DMS153 (cell line): ENCODE measurements at regions not wholly inside any gene's neighbourhood (a gene's known extent, or its start where the extent isn't known, plus 50 kb on each side); places are given as distances from the start of the nearest gene placed in this dataset.
"Not testable (repeated sequence)": the region's sequence is repeated elsewhere in the genome, so short reads cannot be mapped to it uniquely, and the experiment has no call there.

Experiments
- DNase-seq: peaks from one replicate; lab custom pipeline; 2025; lab: John Stamatoyannopoulos, UW

GRCh38 chrX:147468600-147468999, 443.1 kb upstream of the FMR1 start:
- no peak for DNase-seq

DNA sequence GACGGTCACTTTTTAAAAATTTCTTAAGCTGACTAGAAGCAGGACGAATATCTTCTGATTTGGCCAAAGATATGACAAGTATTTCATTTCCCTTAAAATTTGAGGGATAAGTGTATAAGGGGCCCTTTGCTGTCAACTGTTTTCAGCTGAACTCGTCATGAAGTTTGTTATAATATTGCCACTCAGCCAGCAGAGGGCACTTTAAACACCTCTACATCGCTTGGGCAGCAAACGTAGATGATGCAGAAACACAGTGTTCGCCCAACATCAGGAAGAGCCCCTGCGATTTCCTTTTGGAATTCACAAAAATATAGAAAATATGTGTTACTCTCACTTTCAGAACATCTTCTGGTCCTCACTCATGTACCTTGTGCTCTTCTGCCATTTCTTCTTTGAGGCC, 435.7 kb upstream of the FMR1 start:
- DNase-seq = peak; percentile 1

GRCh38 chrX:147478899-147479298, 432.8 kb upstream of the FMR1 start:
- no peak for DNase-seq

GRCh38 chrX:147485207-147485606, 426.5 kb upstream of the FMR1 start:
- no peak for DNase-seq

- DNase-seq = no peak
Observed at GRCh38 chrX:147494365-147494764, 417.4 kb upstream of the FMR1 start.

- no peak for DNase-seq
Observed at GRCh38 chrX:147498796-147499195, 412.9 kb upstream of the FMR1 start.

DNA sequence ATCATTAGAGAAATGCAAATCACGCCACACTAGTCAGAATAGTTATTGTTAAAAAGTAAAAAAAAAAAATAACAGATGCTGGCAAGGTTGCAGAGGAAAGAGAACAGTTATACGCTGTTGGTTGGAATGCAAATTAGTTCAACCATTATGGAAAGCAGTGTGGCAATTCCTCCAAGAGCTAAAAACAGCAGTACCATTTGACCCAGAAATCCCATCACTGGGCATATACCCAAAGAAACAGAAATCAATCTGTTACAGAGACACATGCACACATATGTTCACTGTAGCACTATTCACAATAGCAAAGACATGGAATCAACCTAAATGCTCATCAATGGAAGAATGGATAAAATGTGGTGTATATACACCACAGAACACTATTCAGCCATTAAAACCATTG, 388.7 kb upstream of the FMR1 start:
- no peak for DNase-seq

- DNase-seq = no peak
Observed at GRCh38 chrX:147533426-147533825, 378.3 kb upstream of the FMR1 start.

DNA sequence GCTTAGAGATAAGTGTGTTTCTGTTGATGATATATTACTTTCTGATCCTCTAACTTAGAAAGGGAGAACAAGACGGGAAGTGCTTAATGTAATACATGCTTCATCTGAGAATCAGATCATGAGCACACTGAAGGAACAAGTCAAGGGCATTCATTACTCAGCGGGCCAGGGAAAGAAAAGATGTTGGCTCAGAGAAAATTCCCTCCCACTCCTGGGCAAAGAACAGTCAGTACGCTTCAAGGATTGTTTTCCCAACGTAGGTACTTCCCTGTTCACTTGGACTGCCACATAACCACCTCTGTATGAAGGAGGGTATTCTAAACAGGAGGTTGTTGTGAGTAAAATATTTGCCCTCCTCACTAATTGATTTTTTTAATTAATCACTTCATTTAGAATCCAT, 374.5 kb upstream of the FMR1 start:
- DNase-seq = no peak

DNA sequence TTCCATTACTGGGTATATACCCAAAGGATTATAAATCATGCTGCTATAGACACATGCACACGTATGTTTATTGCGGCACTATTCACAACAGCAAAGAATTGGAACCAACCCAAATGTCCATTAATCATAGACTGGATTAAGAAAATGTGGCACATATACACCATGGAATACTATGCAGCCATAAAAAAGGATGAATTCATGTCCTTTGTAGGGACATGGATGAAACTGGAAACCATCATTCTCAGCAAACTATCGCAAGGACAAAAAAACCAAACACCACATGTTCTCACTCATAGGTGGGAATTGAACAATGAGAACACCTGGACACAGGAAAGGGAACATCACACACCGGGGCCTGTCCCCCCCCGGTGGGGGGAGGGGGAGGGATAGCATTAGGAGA, 363.7 kb upstream of the FMR1 start:
- DNase-seq = not testable (repeated sequence)

DNA sequence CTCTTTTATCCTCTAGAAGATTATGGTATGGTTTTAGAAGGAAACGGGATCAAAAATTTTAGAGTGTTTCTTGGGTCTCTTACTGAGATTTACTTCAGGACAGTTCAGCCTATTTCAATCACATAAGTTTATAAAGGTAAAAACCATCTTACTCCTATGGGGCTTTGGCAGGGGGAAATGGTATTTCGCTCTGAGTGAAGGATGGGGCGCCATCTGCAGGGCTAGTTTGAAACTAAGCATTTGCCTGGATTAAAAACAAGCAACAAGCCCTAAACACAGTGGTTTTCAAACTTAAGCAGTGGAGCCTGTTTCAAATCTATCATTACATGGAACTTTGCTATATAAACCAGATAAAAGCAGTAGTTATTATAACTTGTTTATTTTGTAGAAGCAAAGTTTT, 361.5 kb upstream of the FMR1 start:
- DNase-seq = no peak

- no peak for DNase-seq
Observed at GRCh38 chrX:147559191-147559590, 352.5 kb upstream of the FMR1 start.

DNA sequence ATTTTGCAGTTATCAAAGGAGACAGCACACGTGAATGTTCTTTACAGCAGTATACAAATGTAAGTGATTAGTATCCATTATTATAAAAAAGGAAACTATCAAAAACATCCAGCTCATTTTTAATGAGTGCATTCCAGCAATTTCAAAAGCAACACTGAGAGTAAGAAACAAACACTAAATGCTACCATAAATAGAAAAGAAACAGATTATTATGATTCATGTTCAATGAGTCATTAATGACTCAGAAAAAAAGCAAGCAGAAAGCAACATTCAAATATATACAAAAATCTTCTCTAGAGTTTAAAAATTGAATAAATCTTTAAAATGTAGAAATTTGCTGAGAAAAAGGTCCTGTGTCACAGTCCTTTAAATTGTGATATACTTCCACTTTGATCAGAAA, 346.5 kb upstream of the FMR1 start:
- no peak for DNase-seq

- DNase-seq = no peak
Observed at GRCh38 chrX:147570483-147570882, 341.2 kb upstream of the FMR1 start.

DNA sequence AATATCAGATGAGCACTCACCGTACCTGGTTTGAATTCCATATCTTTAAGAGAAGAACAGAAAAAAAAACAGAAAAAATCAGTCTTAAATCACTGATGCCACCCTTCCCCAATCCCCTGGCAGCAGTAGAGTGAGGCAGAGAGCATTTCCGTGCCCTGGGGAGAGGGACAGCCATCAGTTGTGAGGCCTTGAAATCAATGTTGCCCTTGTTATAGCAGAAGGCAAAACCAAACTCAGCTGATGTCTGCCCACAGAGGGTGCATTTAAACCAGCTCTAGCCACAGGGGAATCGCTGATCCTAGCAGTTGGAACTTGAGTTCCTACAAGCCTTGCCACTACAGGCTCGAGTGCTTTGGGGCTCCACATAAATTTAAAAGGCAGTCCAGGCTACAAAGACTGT, 338.5 kb upstream of the FMR1 start:
- DNase-seq = no peak

GRCh38 chrX:147602176-147602696, 309.5 kb upstream of the FMR1 start:
- DNase-seq = no peak

GRCh38 chrX:147626605-147627004, 285.1 kb upstream of the FMR1 start:
- DNase-seq = no peak

GRCh38 chrX:147635186-147635585, 276.5 kb upstream of the FMR1 start:
- no peak for DNase-seq

- DNase-seq = no peak
Observed at GRCh38 chrX:147637190-147637589, 274.5 kb upstream of the FMR1 start.

DNA sequence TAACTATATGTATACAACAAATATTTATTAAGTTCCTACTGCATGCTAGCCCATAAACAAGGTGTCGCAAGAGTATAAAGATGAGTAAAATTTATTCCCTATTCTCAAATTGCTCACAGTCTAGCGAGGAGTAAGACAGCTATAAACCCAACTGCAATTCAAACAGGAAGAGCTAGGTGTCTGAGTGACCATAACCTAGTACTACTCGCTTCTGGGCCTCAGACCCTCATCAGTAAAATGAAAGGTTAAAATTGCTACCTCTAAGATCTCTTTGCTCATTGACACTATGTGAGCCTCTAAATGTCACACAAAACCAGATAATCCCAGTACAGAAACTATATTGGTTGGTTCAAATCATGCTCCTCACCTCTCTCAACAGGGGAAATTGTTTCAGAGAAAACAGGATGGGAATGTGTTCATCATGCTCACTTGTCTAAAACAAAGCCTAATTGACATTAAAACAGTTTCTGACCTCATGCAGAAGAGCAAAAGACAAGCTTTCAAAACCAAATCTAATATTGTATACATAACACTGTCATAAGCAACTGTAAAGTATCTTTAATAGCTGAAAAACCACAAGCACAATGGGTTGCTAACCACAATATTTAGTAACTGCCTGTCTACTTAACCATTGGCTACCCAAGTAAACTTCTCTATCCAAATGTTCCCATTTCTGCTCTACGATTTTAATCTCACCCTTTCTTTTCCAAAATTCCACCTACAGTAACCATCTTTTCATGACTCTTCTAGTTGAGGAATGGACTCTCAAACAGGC, 264.6 kb upstream of the FMR1 start:
- DNase-seq = no peak

- no peak for DNase-seq
Observed at GRCh38 chrX:147675819-147676218, 235.9 kb upstream of the FMR1 start.

DNA sequence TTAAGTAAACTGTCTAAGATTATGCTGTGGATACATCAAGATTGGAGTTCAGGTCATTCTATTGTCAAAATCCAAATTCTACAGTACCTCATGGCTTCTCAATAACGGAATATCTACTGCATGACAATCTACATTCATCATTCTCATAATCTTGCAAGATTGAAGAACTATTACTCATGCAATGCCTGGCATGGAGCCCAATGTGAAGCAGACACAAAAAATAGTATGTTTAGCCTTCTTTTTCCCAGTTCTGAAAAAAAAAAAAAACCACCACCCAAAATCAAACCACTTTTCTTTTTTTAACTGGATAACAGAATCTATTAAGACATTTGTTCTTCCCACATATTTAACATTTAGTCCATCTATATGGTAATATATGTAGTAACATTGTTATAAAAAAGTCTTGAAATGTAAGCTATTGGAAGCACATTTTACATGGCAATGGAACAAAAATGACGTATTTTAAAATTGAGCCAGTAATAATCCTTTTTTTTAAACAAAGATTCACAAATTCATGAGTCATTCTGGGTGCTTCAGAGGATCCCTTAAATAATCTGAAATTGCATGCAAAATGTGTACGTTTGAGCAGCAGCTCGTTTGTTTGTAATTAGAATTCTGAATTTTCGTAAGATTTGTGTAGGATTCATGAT, 232.2 kb upstream of the FMR1 start:
- DNase-seq = no peak

DNA sequence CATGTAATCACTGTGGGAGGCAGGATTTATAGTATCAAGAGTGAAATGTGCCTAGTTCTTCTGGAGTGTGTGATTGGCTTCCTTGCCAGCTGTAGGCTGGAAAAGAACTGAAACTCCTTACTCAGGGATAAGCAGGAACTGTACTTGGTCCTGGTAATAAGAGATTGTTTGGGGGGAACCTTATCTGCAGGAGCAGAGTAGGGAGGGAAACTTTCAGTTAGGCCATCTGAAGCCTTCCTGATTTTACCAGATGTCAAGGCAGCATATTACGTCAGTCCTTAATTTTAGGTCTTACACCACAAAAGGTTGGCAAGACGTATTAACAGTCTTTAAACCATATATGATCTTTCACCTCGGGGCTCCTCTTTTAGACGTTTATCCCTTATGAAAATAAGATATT, 231.5 kb upstream of the FMR1 start:
- DNase-seq = no peak

DNA sequence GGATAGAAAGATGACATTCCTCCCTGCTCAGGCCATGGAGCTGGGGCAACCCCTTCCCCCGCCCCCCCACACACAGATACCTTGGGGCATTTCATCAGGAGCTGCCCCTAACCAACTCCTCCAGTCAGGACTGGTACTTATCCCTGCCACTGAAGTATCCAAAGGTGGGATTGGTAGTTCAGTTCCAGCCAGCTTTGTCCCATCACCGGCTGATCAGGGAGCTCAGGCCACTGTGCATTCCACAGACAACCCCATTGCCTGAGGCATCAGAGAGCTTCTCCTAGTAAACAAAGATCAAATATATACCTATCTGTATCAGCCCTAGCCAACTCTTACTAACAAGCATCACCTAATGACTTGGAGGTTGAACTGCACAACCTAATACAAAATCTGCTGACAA, 218.2 kb upstream of the FMR1 start:
- DNase-seq = no peak
